Vagina (tissue), 2 donors: ENCODE measurements at regions not wholly inside any gene's neighbourhood (a gene's known extent, or its start where the extent isn't known, plus 50 kb on each side); places are given as distances from the start of the nearest gene placed in this dataset.

Experiments used
- DNase-seq, 2 donors: peaks; one replicate each; pipeline ENCODE4 v3.0.0-alpha.2; 2017; ENCODE audit errors: extremely low spot score in 2 of 2
- H3K27ac ChIP-seq: fragments of 200-600 bp; sonication (generic); one replicate; pipeline ENCODE4 v1.5.1; 2019
- H3K27me3 ChIP-seq: fragments of 200-600 bp; sonication (generic); one replicate; pipeline ENCODE4 v1.5.1; 2019
- H3K36me3 ChIP-seq, 2 donors: fragments of 200-600 bp; sonication (generic); one replicate each; pipeline ENCODE4 v1.5.1; 2017 to 2019
- H3K4me1 ChIP-seq: fragments of 200-600 bp; sonication (generic); one replicate; pipeline ENCODE4 v1.5.1; 2019
- H3K4me3 ChIP-seq, 2 donors: fragments of 200-600 bp; sonication (generic); 1 replicate in 1 of 2; 2 replicates in 1 of 2; pipeline ENCODE4 v1.5.1; 2016 to 2019
- H3K9me3 ChIP-seq: fragments of 200-600 bp; sonication (generic); one replicate; pipeline ENCODE4 v1.5.1; 2019
- CTCF ChIP-seq, 3 experiments: fragments of 450-650 bp in 2 of 3; fragments of 200-600 bp in 1 of 3; sonication (generic) in 1 of 3; IDR thresholded peaks; one replicate each; pipeline ENCODE4 v1.5.1; 2017 to 2019; ENCODE audit warnings: antibody characterized with exemption in 3 of 3, mild to moderate bottlenecking in 2 of 3, moderate library complexity in 2 of 3
- POLR2A ChIP-seq, 2 donors: fragments of 450-650 bp; IDR thresholded peaks; one replicate each; pipeline ENCODE4 v1.6.1; 2017; ENCODE audit warnings: antibody characterized with exemption in 2 of 2, mild to moderate bottlenecking in 2 of 2, moderate library complexity in 2 of 2
- POLR2AphosphoS5 ChIP-seq, 2 donors: sonication (generic); formaldehyde crosslinking; IDR thresholded peaks; one replicate each; pipeline ENCODE4 v1.9.0; 2017; ENCODE audit warnings: antibody characterized with exemption in 2 of 2, mild to moderate bottlenecking in 2 of 2, low read depth in 1 of 2; ENCODE audit not compliant: insufficient read depth in 1 of 2
- intact Hi-C: fragments of 100-400 bp; cut with DNase I; formaldehyde crosslinking; loops from one replicate; pipeline ENCODE4 v1.15.1; 2023

GRCh38 chr2:48209214-48209885, 105.1 kb upstream of the FOXN2 start:
- no peaks in the 10 kb centered on the region for H3K27me3 ChIP-seq
- no peaks in the 10 kb centered on the region for H3K4me1 ChIP-seq
- peak in 1 of 2 donors; percentile 69 for DNase-seq
- TF ChIP-seq POLR2AphosphoS5 (IDR thresholded peaks at IDR 0.05; ENCODE audit: insufficient read depth in 1 of 2, low read depth in 1 of 2) (no peak), POLR2A (IDR thresholded peaks at IDR 0.05) (no peak)
- H3K36me3 ChIP-seq: no peaks in the 10 kb centered on the region
- no peak overlapping the region for H3K27ac ChIP-seq
- intact Hi-C loops: no loop called here
- no peak overlapping the region for H3K4me3 ChIP-seq
- no peaks in the 10 kb centered on the region for H3K9me3 ChIP-seq

- Histone ChIP-seq H3K4me3 (no peak overlapping the region), H3K27me3 (no peaks in the 10 kb centered on the region), H3K27ac (no peak overlapping the region), H3K9me3 (no peaks in the 10 kb centered on the region), H3K4me1 (no peaks in the 10 kb centered on the region), H3K36me3 (no peaks in the 10 kb centered on the region)
- no peak for TF ChIP-seq POLR2A (IDR thresholded peaks at IDR 0.05)
- no peak for TF ChIP-seq POLR2AphosphoS5 (IDR thresholded peaks at IDR 0.05; ENCODE audit: insufficient read depth in 1 of 2, low read depth in 1 of 2)
- TF ChIP-seq CTCF (IDR thresholded peaks at IDR 0.05): no peak
- peak in 1 of 2 donors; percentile 32 for DNase-seq
- intact Hi-C loops: no loop called here
Observed at GRCh38 chr2:48210189-48210588, 104.3 kb upstream of the FOXN2 start.

GRCh38 chr2:48213646-48214045, 100.8 kb upstream of the FOXN2 start:
- Histone ChIP-seq H3K4me3 (no peak overlapping the region), H3K4me1 (no peaks in the 10 kb centered on the region), H3K27ac (no peak overlapping the region), H3K36me3 (no peaks in the 10 kb centered on the region), H3K9me3 (no peaks in the 10 kb centered on the region), H3K27me3 (no peaks in the 10 kb centered on the region)
- intact Hi-C loops: no loop called here
- TF ChIP-seq POLR2A (IDR thresholded peaks at IDR 0.05) (no peak), CTCF (IDR thresholded peaks at IDR 0.05) (no peak), POLR2AphosphoS5 (IDR thresholded peaks at IDR 0.05; ENCODE audit: insufficient read depth in 1 of 2, low read depth in 1 of 2) (no peak)
- DNase-seq: peak in 1 of 2 donors; percentile 11

GRCh38 chr2:48218169-48218568, 96.3 kb upstream of the FOXN2 start:
- H3K36me3 ChIP-seq: no peaks in the 10 kb centered on the region
- no peak for DNase-seq
- no peaks in the 10 kb centered on the region for H3K4me1 ChIP-seq
- no peak for TF ChIP-seq CTCF (IDR thresholded peaks at IDR 0.05)
- no peak for TF ChIP-seq POLR2AphosphoS5 (IDR thresholded peaks at IDR 0.05; ENCODE audit: insufficient read depth in 1 of 2, low read depth in 1 of 2)
- TF ChIP-seq POLR2A (IDR thresholded peaks at IDR 0.05): no peak
- H3K4me3 ChIP-seq: no peak overlapping the region
- intact Hi-C loops: no loop called here
- no peaks in the 10 kb centered on the region for H3K27me3 ChIP-seq
- H3K27ac ChIP-seq: no peak overlapping the region
- no peaks in the 10 kb centered on the region for H3K9me3 ChIP-seq

GRCh38 chr2:48219234-48219554, 95.3 kb upstream of the FOXN2 start:
- no peak overlapping the region for H3K4me3 ChIP-seq
- peak in 1 of 2 donors; percentile 37 for DNase-seq
- H3K36me3 ChIP-seq: no peaks in the 10 kb centered on the region
- TF ChIP-seq CTCF (IDR thresholded peaks at IDR 0.05) (no peak), POLR2AphosphoS5 (IDR thresholded peaks at IDR 0.05; ENCODE audit: insufficient read depth in 1 of 2, low read depth in 1 of 2) (no peak), POLR2A (IDR thresholded peaks at IDR 0.05) (no peak)
- no peaks in the 10 kb centered on the region for H3K4me1 ChIP-seq
- no peak overlapping the region for H3K27ac ChIP-seq
- H3K27me3 ChIP-seq: no peaks in the 10 kb centered on the region
- H3K9me3 ChIP-seq: no peaks in the 10 kb centered on the region
- intact Hi-C loops: no loop called here
